Activated CD4-positive, alpha-beta T cell treated with anti-CD3 and anti-CD28 coated beads, Interleukin-2, Interleukin-6, amounts not matched to agents 100 ng/mL and 50 ng/mL, durations not matched to agents 16 hours and 8 hours (primary cell): ENCODE measurements at regions not wholly inside any gene's neighbourhood (a gene's known extent, or its start where the extent isn't known, plus 50 kb on each side); places are given as distances from the start of the nearest gene placed in this dataset.

Source experiments
- DNase-seq: peaks from one replicate; pipeline ENCODE4 v3.0.0-alpha.2; 2020

- DNase-seq, result no peak
Measured at GRCh38 chr11:69416762-69417698, 64.4 kb upstream of the LINC01488 start.

GRCh38 chr11:69417699-69418085 is 63.8 kb upstream of the LINC01488 start:
- no peak for DNase-seq

- DNase-seq, result no peak
Measured at GRCh38 chr11:69418576-69419296, 62.7 kb upstream of the LINC01488 start.

GRCh38 chr11:69419662-69420395 is 61.6 kb upstream of the LINC01488 start:
- DNase-seq, result no peak

GRCh38 chr11:69422645-69423044 is 58.8 kb upstream of the LINC01488 start:
- DNase-seq, result no peak

GRCh38 chr11:69423181-69423580 is 58.3 kb upstream of the LINC01488 start:
- DNase-seq, result no peak

- DNase-seq, result no peak
Measured at GRCh38 chr11:69423611-69424385, 57.7 kb upstream of the LINC01488 start.

GRCh38 chr11:69424748-69425147 is 56.7 kb upstream of the LINC01488 start:
- DNase-seq, result no peak

GRCh38 chr11:69425444-69425843 is 56.0 kb upstream of the LINC01488 start:
- DNase-seq, result no peak

GRCh38 chr11:69425895-69426544 is 55.4 kb upstream of the LINC01488 start:
- DNase-seq, result peak; percentile 40

GRCh38 chr11:69427337-69427736 is 54.1 kb upstream of the LINC01488 start:
- DNase-seq, result no peak

GRCh38 chr11:69427906-69428880 is 53.3 kb upstream of the LINC01488 start:
- DNase-seq, result no peak

- DNase-seq, result no peak
Measured at GRCh38 chr11:69429716-69430491, 51.6 kb upstream of the LINC01488 start.

- DNase-seq, result no peak
Measured at GRCh38 chr11:69430566-69430965, 50.9 kb upstream of the LINC01488 start.

GRCh38 chr11:69431136-69431535 is 50.3 kb upstream of the LINC01488 start:
- DNase-seq, result no peak
